SIG-M5 treated with dmso at 0.1 percent for 504 hours (cell line): ENCODE measurements at regions not wholly inside any gene's neighbourhood (a gene's known extent, or its start where the extent isn't known, plus 50 kb on each side); places are given as distances from the start of the nearest gene placed in this dataset.
A peak's percentile ranks its signal among the peaks of the same experiment; 100 is the strongest.
"Not testable (repeated sequence)": the region's sequence is repeated elsewhere in the genome, so short reads cannot be mapped to it uniquely, and the experiment has no call there.

Experiments used
- DNase-seq: peaks from one replicate; lab custom pipeline; 2025; ENCODE audit not compliant: unreplicated experiment; lab: John Stamatoyannopoulos, UW

- DNase-seq, result no peak
Observed at GRCh38 chr1:121518726-121519041, 333.9 kb downstream of the SRGAP2C start.

GRCh38 chr1:121519042-121519755 lies 334.4 kb downstream of the SRGAP2C start:
- peak; percentile 32 for DNase-seq

DNA sequence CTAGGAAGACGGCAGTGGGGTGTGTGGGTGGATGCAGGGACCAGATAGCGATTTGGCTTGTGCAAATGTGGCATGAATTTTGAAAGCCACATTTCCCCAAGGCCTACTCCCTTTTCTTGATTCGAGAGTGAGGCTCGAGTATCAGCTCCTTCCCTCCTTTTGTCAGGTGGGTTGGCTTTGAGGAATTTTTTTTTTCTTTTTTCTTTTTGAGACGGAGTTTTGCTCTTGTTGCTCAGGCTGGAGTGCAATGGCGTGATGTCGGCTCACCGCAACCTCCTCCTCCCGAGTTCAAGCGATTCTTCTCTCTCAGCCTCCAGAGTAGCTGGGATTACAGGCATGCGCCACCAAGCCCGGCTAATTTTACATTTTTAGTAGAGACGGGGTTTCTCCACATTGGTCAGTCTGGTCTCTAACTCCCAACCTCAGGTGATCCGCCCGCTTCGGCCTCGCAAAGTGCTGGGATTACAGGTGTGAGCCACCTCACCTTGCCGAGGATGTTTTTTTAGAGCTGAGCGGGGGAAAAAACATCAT lies 335.0 kb downstream of the SRGAP2C start:
- not testable (repeated sequence) for DNase-seq

DNA sequence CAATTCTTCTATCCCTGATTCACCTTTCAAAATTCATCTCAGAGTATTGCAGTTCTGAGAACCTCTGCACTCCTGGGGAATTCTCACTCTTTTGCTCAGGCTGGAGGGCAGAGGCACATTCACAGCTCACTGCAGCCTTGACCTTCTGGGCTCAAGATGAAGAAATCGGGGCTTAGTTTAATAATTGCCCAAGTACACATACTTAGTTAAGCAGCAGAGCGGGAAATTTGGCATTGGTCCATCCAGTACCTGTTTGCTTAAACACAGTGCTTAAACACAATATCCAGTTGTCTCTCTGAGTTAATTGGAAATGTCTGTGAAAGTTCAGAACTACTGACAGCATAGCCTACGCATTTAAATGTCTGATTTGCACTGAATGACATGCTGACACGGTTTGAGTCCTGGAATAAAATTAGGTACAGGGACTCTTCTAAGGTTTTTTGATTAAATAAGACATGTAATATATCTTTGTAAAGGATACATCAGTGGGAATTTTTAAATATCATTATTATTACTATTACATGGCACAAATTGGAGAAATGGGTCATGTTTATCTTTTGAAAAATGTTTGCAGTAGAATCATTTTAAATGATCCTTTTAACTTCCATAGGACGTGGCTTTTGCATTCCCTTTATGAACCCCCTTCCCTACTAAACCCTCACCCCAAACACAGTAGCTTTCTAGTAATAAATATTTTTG lies 337.4 kb downstream of the SRGAP2C start:
- no peak for DNase-seq

- DNase-seq, result not testable (repeated sequence)
Observed at GRCh38 chr1:121523112-121523511, 338.3 kb downstream of the SRGAP2C start.

GRCh38 chr1:121525355-121525754 lies 340.6 kb downstream of the SRGAP2C start:
- no peak for DNase-seq

DNA sequence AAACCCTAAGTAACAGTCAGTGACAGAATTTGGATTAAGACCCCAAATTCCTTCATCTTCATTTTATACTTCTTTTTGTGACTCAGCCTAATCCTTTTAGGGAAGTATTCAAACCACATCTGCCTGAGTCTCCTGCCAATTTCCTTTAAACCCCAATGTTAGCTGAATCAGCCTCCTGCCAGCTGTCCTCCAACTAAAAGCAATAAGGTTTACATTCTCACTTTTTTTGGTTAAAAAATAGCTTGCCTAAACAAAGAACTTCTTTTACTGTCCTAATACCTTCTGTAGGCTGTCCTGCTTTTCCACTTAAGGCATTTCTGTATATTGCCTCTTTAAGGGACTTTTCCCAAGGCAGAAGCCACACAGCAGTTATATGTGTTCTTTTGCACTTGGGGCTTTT lies 344.2 kb downstream of the SRGAP2C start:
- DNase-seq, result not testable (repeated sequence)

- not testable (repeated sequence) for DNase-seq
Observed at GRCh38 chr1:121530026-121530425, 345.3 kb downstream of the SRGAP2C start.

- DNase-seq, result not testable (repeated sequence)
Observed at GRCh38 chr1:121531747-121532146, 347.0 kb downstream of the SRGAP2C start.

DNA sequence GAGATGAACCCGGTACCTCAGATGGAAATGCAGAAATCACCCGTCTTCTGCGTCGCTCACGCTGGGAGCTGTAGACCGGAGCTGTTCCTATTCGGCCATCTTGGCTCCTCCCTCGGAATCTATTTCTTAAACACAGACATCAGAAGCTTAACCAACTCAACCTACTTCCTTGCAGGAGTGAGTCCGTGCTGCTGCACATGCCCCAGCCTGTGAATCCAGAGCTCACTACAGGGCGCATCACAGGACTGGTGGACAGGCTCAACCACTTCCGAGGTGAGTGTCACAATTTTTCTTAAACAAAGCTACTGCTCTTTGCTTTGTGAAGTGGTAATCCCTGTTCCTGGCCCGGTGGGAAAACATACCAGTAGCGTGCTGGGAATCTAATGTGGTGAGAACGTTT lies 353.4 kb downstream of the SRGAP2C start:
- DNase-seq, result not testable (repeated sequence)

DNA sequence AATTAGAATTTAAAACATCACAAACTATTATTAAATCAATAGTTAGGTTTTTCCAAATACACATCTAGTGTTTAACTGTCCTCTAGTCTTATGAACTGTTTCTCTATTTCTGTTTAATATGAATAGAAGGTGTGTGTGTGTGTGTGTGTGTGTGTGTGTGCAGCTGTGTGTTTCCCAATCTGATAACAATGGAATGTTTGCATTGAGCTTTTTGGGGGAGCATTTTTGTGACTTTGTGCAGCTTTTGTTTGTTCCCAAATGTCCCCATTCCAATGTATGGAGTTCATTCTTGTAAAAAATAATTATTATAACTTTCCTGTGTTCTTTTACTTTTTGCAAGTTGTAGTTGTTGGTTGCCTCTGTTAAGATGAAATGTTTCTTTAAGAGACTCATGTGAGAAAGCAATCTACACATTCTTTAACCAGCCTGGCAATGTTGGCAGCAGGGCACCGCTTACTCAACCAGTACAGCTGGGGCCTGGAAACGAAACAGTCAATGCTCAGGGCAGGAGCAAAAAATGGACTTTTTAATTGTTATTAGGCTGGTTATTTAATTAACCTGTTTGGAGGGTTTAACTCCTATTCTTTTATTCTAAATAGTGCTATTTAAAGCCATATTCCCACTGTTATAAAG lies 354.3 kb downstream of the SRGAP2C start:
- no peak for DNase-seq

GRCh38 chr1:121543988-121544387 lies 359.2 kb downstream of the SRGAP2C start:
- DNase-seq, result not testable (repeated sequence)

- no peak for DNase-seq
Observed at GRCh38 chr1:121544500-121544899, 359.7 kb downstream of the SRGAP2C start.

DNA sequence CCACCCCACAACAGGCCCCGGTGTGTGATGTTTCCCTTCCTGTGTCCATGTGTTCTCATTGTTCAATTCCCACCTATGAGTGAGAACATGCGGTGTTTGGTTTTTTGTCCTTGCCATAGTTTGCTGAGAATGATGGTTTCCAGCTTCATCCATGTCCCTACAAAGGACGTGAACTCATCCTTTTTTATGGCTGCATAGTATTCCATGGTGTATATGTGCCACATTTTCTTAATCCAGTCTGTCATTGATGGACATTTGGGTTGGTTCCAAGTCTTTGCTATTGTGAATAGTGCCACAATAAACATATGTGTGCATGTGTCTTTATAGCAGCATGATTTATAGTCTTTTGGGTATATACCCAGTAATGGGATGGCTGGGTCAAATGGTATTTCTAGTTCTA lies 361.1 kb downstream of the SRGAP2C start:
- DNase-seq, result not testable (repeated sequence)

- no peak for DNase-seq
Observed at GRCh38 chr1:121546830-121547591, 362.2 kb downstream of the SRGAP2C start.

DNA sequence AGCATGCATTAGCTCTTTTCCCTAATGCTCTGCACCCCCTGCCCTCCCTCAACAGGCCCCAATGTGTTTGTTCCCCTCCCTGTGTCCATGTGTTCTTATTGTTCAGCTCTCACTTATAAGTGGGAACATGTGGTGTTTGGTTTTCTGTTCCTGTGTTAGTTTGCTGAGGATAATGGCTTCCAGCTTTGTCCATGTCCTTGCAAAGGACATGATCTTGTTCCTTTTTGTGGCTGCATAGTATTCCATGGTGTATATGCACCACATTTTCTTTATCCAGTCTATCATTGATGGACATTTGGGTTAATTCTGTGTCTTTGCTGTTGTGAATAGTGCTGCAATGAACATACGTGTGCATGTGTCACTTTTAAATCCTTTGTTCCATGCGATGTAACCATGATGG lies 363.0 kb downstream of the SRGAP2C start:
- DNase-seq, result not testable (repeated sequence)

DNA sequence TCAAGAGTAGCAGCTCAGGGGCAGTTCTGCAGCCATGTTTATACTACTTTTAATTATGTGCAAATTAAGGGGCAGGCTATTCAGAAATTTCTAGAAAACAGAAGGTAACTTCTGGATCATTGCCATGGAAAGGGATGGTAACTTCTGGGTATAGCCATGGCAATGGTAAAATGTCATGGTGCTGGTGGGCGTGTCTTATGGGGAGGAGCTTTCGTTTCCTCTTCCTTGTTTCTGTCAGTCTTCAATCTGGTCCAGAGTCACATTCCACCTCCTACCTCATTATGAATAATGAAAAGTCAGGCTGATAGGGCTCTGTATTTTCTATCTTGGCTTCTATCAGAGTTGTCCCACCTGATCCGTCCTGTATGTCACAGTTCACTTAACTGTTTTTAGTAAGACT lies 366.0 kb downstream of the SRGAP2C start:
- DNase-seq, result not testable (repeated sequence)

- not testable (repeated sequence) for DNase-seq
Observed at GRCh38 chr1:121551491-121551890, 366.7 kb downstream of the SRGAP2C start.

- DNase-seq, result not testable (repeated sequence)
Observed at GRCh38 chr1:121556560-121556959, 371.8 kb downstream of the SRGAP2C start.

- DNase-seq, result not testable (repeated sequence)
Observed at GRCh38 chr1:121558034-121558433, 373.3 kb downstream of the SRGAP2C start.

GRCh38 chr1:121558514-121558913 lies 373.7 kb downstream of the SRGAP2C start:
- DNase-seq, result no peak
